ENCODE measurements at regions not wholly inside any gene's neighbourhood (a gene's known extent, or its start where the extent isn't known, plus 50 kb on each side); places are given as distances from the start of the nearest gene placed in this dataset.

GRCh38 chr9:89554307-89555035 lies 50.3 kb upstream of the GADD45G start:
- no peak for DNase-seq (ENCODE audit: low read depth in 2 of 2)

DNA sequence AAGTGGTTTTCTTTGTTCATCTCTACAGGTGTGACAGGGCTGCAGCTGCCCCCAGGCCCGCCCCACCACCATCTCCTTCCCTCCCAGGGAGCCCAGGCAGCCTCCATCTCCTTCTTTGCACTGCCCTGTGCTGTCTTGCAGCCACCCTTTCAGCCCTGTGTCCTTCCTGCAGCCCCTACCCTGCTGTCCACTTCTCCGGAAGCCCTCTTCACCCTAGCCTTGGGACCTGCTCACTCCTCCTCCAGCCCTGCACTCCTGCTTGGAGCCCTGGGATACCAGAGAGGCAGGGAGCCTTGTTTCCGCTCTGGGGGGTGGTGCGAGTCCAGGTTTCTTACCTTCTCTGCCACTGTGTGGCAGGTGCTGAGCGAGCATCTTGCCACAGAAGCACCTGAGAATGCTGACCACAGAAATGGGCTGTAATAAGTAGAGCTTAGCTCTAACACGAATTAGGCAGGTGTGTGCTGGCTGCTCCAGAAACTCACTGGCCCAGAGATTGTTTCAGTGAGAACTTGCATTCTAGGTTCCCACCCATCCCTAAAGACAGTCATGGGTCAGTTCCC lies 51.3 kb upstream of the GADD45G start:
- DNase-seq (ENCODE audit: low read depth in 2 of 2), result no peak

GRCh38 chr9:89550346-89550927 lies 52.5 kb upstream of the SEMA4D start:
- DNase-seq (ENCODE audit: low read depth in 2 of 2), result no peak

DNA sequence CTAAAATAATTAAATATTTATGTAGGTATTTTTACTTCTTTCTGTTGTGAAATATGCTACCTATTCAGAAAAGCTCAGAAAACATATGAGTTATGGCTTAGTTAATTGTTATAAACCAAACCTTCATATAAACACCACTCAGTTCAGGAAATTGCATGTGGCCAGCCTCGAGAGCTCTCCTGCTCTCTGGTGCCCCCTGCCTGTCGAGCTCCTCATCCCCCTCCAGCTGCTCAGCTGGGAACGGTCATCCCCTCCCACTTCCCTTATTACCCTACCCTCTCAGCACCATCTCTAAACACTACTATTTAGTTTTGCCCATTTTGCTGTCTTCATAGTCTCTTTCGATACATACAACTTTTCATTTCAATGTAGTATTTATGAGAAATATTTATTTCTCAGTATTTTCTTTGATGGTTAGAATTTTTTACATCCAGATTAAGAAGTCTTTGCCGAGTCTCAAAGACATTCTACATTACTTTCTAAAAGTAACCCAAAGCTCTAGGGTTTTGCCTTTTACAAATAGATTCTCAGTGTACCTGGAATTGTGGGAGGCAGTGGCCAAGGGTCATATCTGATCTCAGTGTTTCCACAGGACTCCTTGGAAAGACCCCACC lies 51.2 kb upstream of the SEMA4D start:
- peak; percentile 65 to 84 for DNase-seq (ENCODE audit: low read depth in 2 of 2)

- no peak for DNase-seq (ENCODE audit: low read depth in 2 of 2)
These were observed 50.2 kb upstream of the SEMA4D start for GRCh38 chr9:89548071-89548638.
